GM08714 (cell line): ENCODE measurements at regions not wholly inside any gene's neighbourhood (a gene's known extent, or its start where the extent isn't known, plus 50 kb on each side); places are given as distances from the start of the nearest gene placed in this dataset.

Experiments used
- H3K4me3 ChIP-seq: fragments of 200-500 bp; sonication (Bioruptor generic); 2 replicates; pipeline ENCODE4 v1.5.1; 2014; ENCODE audit warnings: mild to moderate bottlenecking, low read length, inconsistent platforms
- ZNF274 ChIP-seq: IDR thresholded peaks from 2 replicates; pipeline ENCODE4 v1.6.1; 2012; ENCODE audit warnings: mild to moderate bottlenecking, low read depth, low read length

DNA sequence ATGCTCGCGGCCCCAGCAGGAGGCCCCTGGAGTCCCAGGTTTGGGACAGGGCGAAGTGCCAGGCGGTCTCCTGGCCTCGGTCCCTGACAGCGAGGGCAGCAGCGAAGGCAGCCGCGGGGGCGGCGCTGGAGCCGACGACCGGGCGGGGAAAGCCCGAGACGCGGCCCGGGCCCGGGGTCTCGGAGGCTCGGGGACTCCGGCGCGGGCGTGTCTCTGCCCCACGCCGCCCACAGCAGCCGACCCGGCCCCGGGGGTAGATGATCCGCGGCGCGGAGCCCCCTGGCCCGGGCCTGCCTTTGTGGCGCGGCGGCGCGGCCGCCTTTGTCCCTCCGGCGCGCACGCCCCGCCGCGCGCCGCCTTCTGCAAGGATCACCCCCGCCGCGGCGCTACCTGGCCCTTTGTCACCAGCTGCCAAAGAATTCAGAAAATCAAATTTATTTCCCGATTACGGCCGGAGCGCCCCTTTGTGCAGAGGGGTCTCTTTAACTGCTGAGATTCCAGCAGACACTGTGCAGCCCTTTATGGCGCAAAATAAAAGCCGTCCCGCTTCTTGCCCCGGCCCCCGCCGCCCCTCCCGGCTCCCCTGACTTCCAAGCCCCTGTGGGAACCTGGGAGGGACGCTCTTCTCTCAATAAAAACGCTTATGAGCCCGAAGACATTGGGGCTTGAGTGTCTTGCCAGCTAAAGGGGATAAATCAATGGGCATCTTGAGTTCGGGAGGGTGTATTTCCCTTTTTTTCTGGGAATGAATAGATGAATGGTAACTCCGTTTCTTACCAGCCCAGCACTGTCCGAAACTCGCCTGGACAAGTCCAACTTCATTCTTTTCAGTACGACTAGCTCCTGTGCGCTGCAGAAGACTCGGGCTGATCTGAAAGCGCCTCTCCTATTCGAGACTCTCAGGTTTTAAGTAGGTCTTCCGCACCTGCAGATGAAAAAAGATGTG is 68.4 kb downstream of the HES1 start:
- no peak for TF ChIP-seq ZNF274
- H3K4me3 ChIP-seq = peak overlapping the region; percentile 50; the same call in 1 of the 2 replicates

- no peak for TF ChIP-seq ZNF274
Measured at GRCh38 chr3:194205675-194206133, 69.8 kb downstream of the HES1 start.

GRCh38 chr3:194206320-194206719 is 70.4 kb downstream of the HES1 start:
- TF ChIP-seq ZNF274 = no peak
- H3K4me3 ChIP-seq = no peak overlapping the region; the same call in 1 of the 2 replicates

More at GRCh38 chr3:194205675-194206133, 69.8 kb downstream of the HES1 start:
- no peak overlapping the region for H3K4me3 ChIP-seq

DNA sequence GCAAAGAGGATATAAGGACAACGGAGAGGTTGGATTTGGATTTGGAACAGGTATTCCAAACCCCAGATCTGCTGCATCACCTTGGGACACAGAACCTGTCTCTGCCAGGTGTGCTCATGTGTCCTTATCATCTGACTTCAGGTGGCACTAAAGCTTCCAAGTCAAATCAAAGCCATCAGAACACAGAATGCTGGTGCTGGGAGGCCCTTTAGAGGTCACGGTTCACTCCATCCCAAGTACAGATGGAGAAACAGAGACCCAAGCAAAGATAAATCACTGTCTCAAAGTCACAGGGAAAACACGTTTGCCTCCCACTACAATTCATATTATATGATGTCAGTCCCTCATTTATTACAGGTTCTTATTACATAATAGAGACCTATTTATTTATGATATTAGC is 72.8 kb downstream of the HES1 start:
- no peak overlapping the region for H3K4me3 ChIP-seq
- TF ChIP-seq ZNF274 = no peak

DNA sequence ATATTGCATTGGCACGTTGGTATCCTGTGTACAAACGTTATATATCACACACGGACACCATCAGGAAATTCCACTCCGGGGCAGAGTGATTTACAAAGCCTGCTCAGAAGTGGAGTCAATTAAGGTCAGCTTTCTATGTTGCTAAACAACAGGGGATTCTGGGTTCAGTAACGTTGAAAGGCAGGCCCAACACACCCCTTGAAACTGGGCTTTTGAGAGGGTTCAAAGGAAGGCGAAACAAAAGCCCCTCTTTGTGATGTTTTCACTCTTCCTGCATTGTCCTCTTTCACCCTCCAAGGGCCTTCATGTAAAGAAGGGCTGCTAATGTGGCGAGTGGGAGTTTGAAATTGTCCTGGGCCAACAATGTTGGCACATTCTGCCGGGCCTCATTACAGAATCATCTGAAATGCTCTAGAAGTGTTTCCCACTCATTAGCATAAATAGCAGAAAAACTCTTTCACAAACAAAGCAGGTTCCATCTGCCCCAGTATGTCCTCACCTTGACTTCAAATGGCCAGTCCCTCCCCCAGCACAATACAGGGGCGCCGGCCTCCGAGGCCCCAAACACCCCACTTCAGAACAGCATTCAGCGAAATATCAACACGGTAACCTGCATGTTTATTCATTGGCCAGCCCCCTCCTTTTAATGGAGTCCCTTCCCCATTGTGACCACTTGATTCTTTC is 76.4 kb downstream of the HES1 start:
- no peak overlapping the region for H3K4me3 ChIP-seq
- no peak for TF ChIP-seq ZNF274

GRCh38 chr3:194212845-194213331 is 76.9 kb downstream of the HES1 start:
- no peak overlapping the region for H3K4me3 ChIP-seq

DNA sequence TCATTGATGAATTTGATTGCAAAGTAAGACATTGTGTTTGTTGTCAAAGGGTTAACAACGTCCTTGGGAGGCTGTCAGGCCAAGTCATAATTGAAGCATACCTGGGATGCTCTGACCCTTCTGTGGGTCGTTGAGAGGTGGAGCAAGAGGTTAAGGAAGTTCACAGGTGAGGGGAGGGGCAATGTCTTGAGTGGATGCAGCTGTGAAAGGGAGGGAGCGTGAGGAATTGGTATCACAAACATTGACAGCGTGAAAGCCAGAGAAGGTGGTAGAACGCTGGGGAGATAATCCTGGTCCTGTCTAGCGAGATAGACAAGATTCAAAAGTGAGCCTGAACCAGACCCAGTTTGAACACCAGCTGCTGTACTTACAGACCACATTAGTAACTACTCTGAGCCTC is 79.4 kb downstream of the HES1 start:
- no peak overlapping the region for H3K4me3 ChIP-seq
- TF ChIP-seq ZNF274 = no peak

More at GRCh38 chr3:194212845-194213331, 76.9 kb downstream of the HES1 start:
- no peak for TF ChIP-seq ZNF274

- no peak for TF ChIP-seq ZNF274
- no peak overlapping the region for H3K4me3 ChIP-seq
Measured at GRCh38 chr3:194218646-194219453, 82.9 kb downstream of the HES1 start.

GRCh38 chr3:194219826-194220410 is 84.0 kb downstream of the HES1 start:
- TF ChIP-seq ZNF274 = no peak
- no peak overlapping the region for H3K4me3 ChIP-seq

- no peak for TF ChIP-seq ZNF274
- no peak overlapping the region for H3K4me3 ChIP-seq
Measured at GRCh38 chr3:194220901-194221326, 85.0 kb downstream of the HES1 start.

DNA sequence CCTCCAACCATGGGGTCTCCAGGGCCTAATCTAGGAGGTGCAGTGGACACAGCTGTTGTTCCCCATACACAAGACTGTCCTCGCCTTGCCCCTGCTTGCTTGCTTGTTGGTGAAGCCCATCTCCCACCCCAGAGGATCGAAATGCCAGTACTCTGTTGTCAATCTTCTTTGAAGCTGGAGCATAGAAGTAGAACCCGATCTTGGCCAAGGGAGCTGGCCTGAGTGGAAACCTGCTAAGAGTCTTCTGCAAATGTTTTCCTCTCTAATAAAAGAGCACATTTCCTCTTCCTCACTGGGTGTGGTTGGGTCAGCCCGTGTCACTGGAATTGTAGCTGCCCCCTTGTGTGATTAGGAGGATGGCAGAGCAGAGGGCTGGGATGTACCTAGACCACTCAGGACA is 85.4 kb downstream of the HES1 start:
- H3K4me3 ChIP-seq = no peak overlapping the region
- TF ChIP-seq ZNF274 = no peak

DNA sequence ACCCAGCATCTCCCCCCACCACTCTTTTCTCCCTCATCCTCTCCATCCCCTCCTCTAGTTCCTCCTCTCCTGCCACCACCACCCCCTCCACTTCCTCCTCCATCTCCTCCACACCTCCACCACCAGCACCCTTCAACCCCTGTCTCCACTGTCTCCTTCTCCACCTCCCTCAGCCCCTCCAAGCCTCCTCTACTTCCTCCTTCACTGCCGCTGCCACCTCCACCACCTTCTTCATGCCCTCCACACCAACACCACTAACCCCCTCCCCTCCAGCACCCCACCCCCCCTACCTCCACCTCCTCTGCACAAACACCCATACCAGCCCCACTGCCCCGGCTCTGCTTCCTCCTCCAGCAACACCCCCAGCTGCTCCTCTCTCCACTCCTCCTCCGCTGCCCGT is 88.0 kb downstream of the HES1 start:
- no peak overlapping the region for H3K4me3 ChIP-seq
- no peak for TF ChIP-seq ZNF274
